ENCODE measurements at regions not wholly inside any gene's neighbourhood (a gene's known extent, or its start where the extent isn't known, plus 50 kb on each side); places are given as distances from the start of the nearest gene placed in this dataset.

- Histone ChIP-seq H3K36me3 (ENCODE audit: insufficient read depth, low read length) (no peaks in the 10 kb centered on the region), H3K27ac (ENCODE audit: low read depth, low read length, poor library complexity, severe bottlenecking) (no peak overlapping the region), H3K4me1 (ENCODE audit: insufficient read depth, low read length, poor library complexity, severe bottlenecking) (no peaks in the 10 kb centered on the region), H3K79me2 (ENCODE audit: insufficient read depth, low read depth, low read length) (no peaks in the 10 kb centered on the region), H4K20me1 (ENCODE audit: insufficient read depth, low read length) (no peaks in the 10 kb centered on the region), H2AFZ (ENCODE audit: low read length) (no peak overlapping the region), H3K4me3 (ENCODE audit: low read depth, low read length, poor library complexity, severe bottlenecking) (no peak overlapping the region), H3K9me3 (ENCODE audit: low read length) (no peaks in the 10 kb centered on the region), H3K9me2 (ENCODE audit: insufficient read depth, low read length) (no peaks in the 10 kb centered on the region), H3K4me2 (ENCODE audit: low read length) (no peak overlapping the region)
- TF ChIP-seq CTCF (conservative IDR thresholded peaks at IDR 0.05; ENCODE audit: low read length), result no peak
- TF ChIP-seq EZH2phosphoT487 (IDR thresholded peaks at IDR 0.05; ENCODE audit: borderline replicate concordance, low read depth, low read length), result no peak
- BruUV-seq (replicated peaks), result no TSS peak
- no peak for DNase-seq (ENCODE audit: low spot score)
- CTCF ChIA-PET (ENCODE audit: unreplicated experiment), result no interaction called here
- POLR2A ChIA-PET, result interaction anchor here (1.1 kb wide), 1 partner anchor 62 kb away, joined by 3 read pairs; no protein-coding TSS in a partner anchor
- intact Hi-C loops (cut with micrococcal nuclease; ENCODE audit: unreplicated experiment), result no loop called here
Observed at GRCh38 chr11:31997955-31998354, 92.9 kb upstream of the RCN1 start.

- no peak overlapping the region for H3K4me2 ChIP-seq (ENCODE audit: low read length)
- no peaks in the 10 kb centered on the region for H4K20me1 ChIP-seq (ENCODE audit: insufficient read depth, low read length)
- CTCF ChIA-PET (ENCODE audit: unreplicated experiment), result no interaction called here
- H3K9me2 ChIP-seq (ENCODE audit: insufficient read depth, low read length), result no peaks in the 10 kb centered on the region
- intact Hi-C loops (cut with micrococcal nuclease; ENCODE audit: unreplicated experiment), result no loop called here
- H2AFZ ChIP-seq (ENCODE audit: low read length), result no peak overlapping the region
- H3K36me3 ChIP-seq (ENCODE audit: insufficient read depth, low read length), result no peaks in the 10 kb centered on the region
- DNase-seq (ENCODE audit: low spot score), result no peak
- H3K4me1 ChIP-seq (ENCODE audit: insufficient read depth, low read length, poor library complexity, severe bottlenecking), result no peaks in the 10 kb centered on the region
- no peaks in the 10 kb centered on the region for H3K9me3 ChIP-seq (ENCODE audit: low read length)
- no peak overlapping the region for H3K4me3 ChIP-seq (ENCODE audit: low read depth, low read length, poor library complexity, severe bottlenecking)
- POLR2A ChIA-PET, result interaction anchor here (0.6 kb wide), 1 partner anchor 265 kb away, joined by 8 read pairs; no protein-coding TSS in a partner anchor
- no peak overlapping the region for H3K27ac ChIP-seq (ENCODE audit: low read depth, low read length, poor library complexity, severe bottlenecking)
- no peaks in the 10 kb centered on the region for H3K79me2 ChIP-seq (ENCODE audit: insufficient read depth, low read depth, low read length)
- BruUV-seq (replicated peaks), result no TSS peak
- TF ChIP-seq EZH2phosphoT487 (IDR thresholded peaks at IDR 0.05; ENCODE audit: borderline replicate concordance, low read depth, low read length) (no peak), CTCF (conservative IDR thresholded peaks at IDR 0.05; ENCODE audit: low read length) (no peak)
Observed at GRCh38 chr11:31996159-31996881, 94.6 kb upstream of the RCN1 start.

GRCh38 chr11:31995525-31996094 lies 95.3 kb upstream of the RCN1 start:
- POLR2A ChIA-PET, result no interaction called here

More at GRCh38 chr11:31995525-31996094, 95.3 kb upstream of the RCN1 start:
- H4K20me1 ChIP-seq (ENCODE audit: insufficient read depth, low read length), result no peaks in the 10 kb centered on the region
- no peaks in the 10 kb centered on the region for H3K9me2 ChIP-seq (ENCODE audit: insufficient read depth, low read length)
- H3K36me3 ChIP-seq (ENCODE audit: insufficient read depth, low read length), result no peaks in the 10 kb centered on the region
- no peaks in the 10 kb centered on the region for H3K9me3 ChIP-seq (ENCODE audit: low read length)
- no peaks in the 10 kb centered on the region for H3K4me1 ChIP-seq (ENCODE audit: insufficient read depth, low read length, poor library complexity, severe bottlenecking)
- intact Hi-C loops (cut with micrococcal nuclease; ENCODE audit: unreplicated experiment), result no loop called here
- H3K4me3 ChIP-seq (ENCODE audit: low read depth, low read length, poor library complexity, severe bottlenecking), result no peak overlapping the region
- no peak overlapping the region for H3K4me2 ChIP-seq (ENCODE audit: low read length)
- TF ChIP-seq EZH2phosphoT487 (IDR thresholded peaks at IDR 0.05; ENCODE audit: borderline replicate concordance, low read depth, low read length) (no peak), CTCF (conservative IDR thresholded peaks at IDR 0.05; ENCODE audit: low read length) (no peak)
- H2AFZ ChIP-seq (ENCODE audit: low read length), result no peak overlapping the region
- H3K27ac ChIP-seq (ENCODE audit: low read depth, low read length, poor library complexity, severe bottlenecking), result no peak overlapping the region
- H3K79me2 ChIP-seq (ENCODE audit: insufficient read depth, low read depth, low read length), result no peaks in the 10 kb centered on the region
- peak; percentile 1 for DNase-seq (ENCODE audit: low spot score)
- BruUV-seq (replicated peaks), result no TSS peak
- CTCF ChIA-PET (ENCODE audit: unreplicated experiment), result no interaction called here
